ENCODE measurements at regions not wholly inside any gene's neighbourhood (a gene's known extent, or its start where the extent isn't known, plus 50 kb on each side); places are given as distances from the start of the nearest gene placed in this dataset.

DNA sequence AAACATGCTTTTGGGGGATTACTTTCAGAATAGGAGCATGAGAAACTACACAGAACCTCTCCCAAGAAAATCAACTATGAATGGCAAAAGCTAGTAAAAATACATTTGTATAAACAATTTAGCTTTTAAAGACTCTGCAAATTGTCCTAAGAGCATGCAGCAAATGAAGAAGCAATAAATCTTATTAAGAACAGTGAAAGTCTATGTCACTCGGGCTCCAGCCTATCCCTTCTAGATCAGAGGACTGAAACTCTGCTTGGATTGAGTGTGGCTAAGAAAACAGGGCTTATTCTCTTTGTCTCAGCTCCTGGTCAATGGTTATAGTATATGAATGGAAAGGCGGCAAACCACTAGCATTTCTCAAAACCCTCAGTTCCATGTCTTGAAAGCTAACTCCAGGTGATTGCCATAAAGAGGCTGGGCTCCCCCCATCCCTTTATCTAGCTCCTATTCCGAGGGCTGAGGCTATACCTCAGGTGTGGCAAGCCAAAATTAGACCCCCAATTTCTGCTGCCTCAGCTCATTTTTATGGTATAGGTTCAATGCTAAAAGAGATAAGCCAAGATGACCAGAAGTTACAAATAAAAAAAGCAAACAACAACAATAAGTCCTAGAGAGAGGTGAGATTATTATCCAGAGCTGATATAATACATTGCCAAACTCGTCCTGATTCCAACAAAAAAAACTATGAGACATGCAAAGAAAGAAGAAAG is 953.2 kb downstream of the SLITRK6 start:
- Histone ChIP-seq H3K36me3 (no peaks in the 10 kb centered on the region), H3K9me3 (no peaks in the 10 kb centered on the region), H3K4me1 (no peaks in the 10 kb centered on the region), H3K4me3 (no peak overlapping the region), H3K27ac (no peak overlapping the region), H3K27me3 (replicated peaks in 1 of 7) (no peaks in the 10 kb centered on the region)
- TF ChIP-seq POLR2AphosphoS5 (IDR thresholded peaks at IDR 0.05) (no peak), POLR2A (IDR thresholded peaks at IDR 0.05) (no peak), CTCF (IDR thresholded peaks at IDR 0.05 in 8 of 11, conservative IDR thresholded peaks at IDR 0.05 in 3 of 11) (no peak)
- no peak for DNase-seq
- intact Hi-C loops (cut with DNase I; ENCODE audit: low total_unique reads) = no loop called here
- 48 to 72% (median 59%) methylated on average over 4 of the region's 4 CpGs for WGBS, 5 donors

DNA sequence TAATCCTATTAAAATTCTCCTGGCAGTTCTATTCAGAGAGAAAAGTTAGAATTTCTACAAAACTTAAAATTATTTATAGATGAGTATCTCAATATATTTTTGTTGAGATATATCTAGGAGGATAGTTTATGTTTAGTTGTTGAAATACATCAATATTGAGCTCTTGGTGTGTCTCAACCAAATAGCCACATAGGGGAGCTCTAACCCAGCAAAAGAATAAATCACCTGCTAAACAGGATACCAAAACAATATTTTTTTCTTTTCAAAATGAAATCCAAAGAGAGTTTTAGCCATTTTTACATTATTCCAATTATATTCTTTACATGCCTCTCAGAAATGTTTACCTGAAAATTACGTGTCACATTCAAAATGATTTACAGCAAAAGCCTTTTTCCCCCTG is 954.7 kb downstream of the SLITRK6 start:
- no peaks in the 10 kb centered on the region for H3K4me1 ChIP-seq
- H3K9me3 ChIP-seq = no peaks in the 10 kb centered on the region
- H3K4me3 ChIP-seq = no peak overlapping the region
- intact Hi-C loops (cut with DNase I; ENCODE audit: low total_unique reads) = no loop called here
- no peak for TF ChIP-seq CTCF (IDR thresholded peaks at IDR 0.05 in 8 of 11, conservative IDR thresholded peaks at IDR 0.05 in 3 of 11)
- no peak for TF ChIP-seq POLR2AphosphoS5 (IDR thresholded peaks at IDR 0.05)
- TF ChIP-seq POLR2A (IDR thresholded peaks at IDR 0.05) = no peak
- DNase-seq = no peak
- H3K36me3 ChIP-seq = no peaks in the 10 kb centered on the region
- H3K27me3 ChIP-seq (replicated peaks in 1 of 7) = no peaks in the 10 kb centered on the region
- WGBS, 5 donors = 42 to 60% (median 49%) methylated on average over 1 of the region's 1 CpG
- H3K27ac ChIP-seq = no peak overlapping the region

GRCh38 chr13:84843368-84843767 is 955.9 kb downstream of the SLITRK6 start:
- TF ChIP-seq POLR2AphosphoS5 (IDR thresholded peaks at IDR 0.05) (no peak), POLR2A (IDR thresholded peaks at IDR 0.05) (no peak)

DNA sequence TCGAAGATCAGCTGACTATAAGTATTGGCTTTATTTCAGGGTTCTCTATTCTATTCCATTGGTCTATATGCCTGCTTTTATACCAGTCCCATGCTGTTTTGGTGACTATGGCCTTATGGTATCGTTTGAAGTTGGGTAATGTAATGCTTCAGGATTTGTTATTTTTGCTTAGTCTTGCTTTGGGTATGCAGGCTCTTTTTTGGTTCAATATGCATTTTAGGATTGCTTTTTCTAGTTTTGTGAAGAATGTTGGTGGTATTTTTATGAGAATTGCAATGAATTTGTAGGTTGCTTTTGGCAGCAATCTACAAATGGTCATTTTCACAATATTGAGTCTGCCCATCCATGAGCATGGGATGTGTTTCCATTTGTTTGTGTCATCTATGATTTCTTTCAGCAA is 951.9 kb upstream of the SLITRK1 start:
- no peak overlapping the region for H3K4me3 ChIP-seq
- peaks cover 0 to 14% (median 3%) of the 10 kb centered on the region in 8 donors for H3K9me3 ChIP-seq
- H3K36me3 ChIP-seq = no peaks in the 10 kb centered on the region
- 79 to 88% (median 84%) methylated on average over 2 of the region's 2 CpGs for WGBS, 5 donors
- H3K4me1 ChIP-seq = no peaks in the 10 kb centered on the region
- TF ChIP-seq POLR2A (IDR thresholded peaks at IDR 0.05) = no peak
- no peak for TF ChIP-seq CTCF (IDR thresholded peaks at IDR 0.05 in 8 of 11, conservative IDR thresholded peaks at IDR 0.05 in 3 of 11)
- no peak for TF ChIP-seq POLR2AphosphoS5 (IDR thresholded peaks at IDR 0.05)
- H3K27ac ChIP-seq = no peak overlapping the region
- intact Hi-C loops (cut with DNase I; ENCODE audit: low total_unique reads) = no loop called here
- no peaks in the 10 kb centered on the region for H3K27me3 ChIP-seq (replicated peaks in 1 of 7)
- DNase-seq = no peak

More at GRCh38 chr13:84843368-84843767, 955.9 kb downstream of the SLITRK6 start:
- H3K4me3 ChIP-seq = no peak overlapping the region
- H3K27me3 ChIP-seq (replicated peaks in 1 of 7) = no peaks in the 10 kb centered on the region
- no peak overlapping the region for H3K27ac ChIP-seq
- intact Hi-C loops (cut with DNase I; ENCODE audit: low total_unique reads) = no loop called here
- no peaks in the 10 kb centered on the region for H3K9me3 ChIP-seq
- DNase-seq = no peak
- no peaks in the 10 kb centered on the region for H3K36me3 ChIP-seq
- H3K4me1 ChIP-seq = no peaks in the 10 kb centered on the region
- WGBS, 5 donors = 58 to 87% (median 75%) methylated on average over 1 of the region's 1 CpG
